ENCODE measurements at regions not wholly inside any gene's neighbourhood (a gene's known extent, or its start where the extent isn't known, plus 50 kb on each side); places are given as distances from the start of the nearest gene placed in this dataset.

GRCh38 chr2:7467782-7468447, 550.7 kb downstream of the RNF144A start:
- no peak for DNase-seq (ENCODE audit: extremely low read depth, insufficient read length)
- Histone ChIP-seq H3K36me3 (ENCODE audit: control insufficient read depth, insufficient read depth, low read length) (no peaks in the 10 kb centered on the region), H3K27me3 (replicated peaks; ENCODE audit: control insufficient read depth, insufficient read depth, low read length) (no peaks in the 10 kb centered on the region), H3K4me3 (replicated peaks; ENCODE audit: low read depth, low read length) (no peak overlapping the region)
- TF ChIP-seq, protein P1, sequence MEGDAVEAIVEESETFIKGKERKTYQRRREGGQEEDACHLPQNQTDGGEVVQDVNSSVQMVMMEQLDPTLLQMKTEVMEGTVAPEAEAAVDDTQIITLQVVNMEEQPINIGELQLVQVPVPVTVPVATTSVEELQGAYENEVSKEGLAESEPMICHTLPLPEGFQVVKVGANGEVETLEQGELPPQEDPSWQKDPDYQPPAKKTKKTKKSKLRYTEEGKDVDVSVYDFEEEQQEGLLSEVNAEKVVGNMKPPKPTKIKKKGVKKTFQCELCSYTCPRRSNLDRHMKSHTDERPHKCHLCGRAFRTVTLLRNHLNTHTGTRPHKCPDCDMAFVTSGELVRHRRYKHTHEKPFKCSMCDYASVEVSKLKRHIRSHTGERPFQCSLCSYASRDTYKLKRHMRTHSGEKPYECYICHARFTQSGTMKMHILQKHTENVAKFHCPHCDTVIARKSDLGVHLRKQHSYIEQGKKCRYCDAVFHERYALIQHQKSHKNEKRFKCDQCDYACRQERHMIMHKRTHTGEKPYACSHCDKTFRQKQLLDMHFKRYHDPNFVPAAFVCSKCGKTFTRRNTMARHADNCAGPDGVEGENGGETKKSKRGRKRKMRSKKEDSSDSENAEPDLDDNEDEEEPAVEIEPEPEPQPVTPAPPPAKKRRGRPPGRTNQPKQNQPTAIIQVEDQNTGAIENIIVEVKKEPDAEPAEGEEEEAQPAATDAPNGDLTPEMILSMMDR (IDR thresholded peaks at IDR 0.05; ENCODE audit: insufficient read depth, low read length, poor library complexity, severe bottlenecking): no peak

DNA sequence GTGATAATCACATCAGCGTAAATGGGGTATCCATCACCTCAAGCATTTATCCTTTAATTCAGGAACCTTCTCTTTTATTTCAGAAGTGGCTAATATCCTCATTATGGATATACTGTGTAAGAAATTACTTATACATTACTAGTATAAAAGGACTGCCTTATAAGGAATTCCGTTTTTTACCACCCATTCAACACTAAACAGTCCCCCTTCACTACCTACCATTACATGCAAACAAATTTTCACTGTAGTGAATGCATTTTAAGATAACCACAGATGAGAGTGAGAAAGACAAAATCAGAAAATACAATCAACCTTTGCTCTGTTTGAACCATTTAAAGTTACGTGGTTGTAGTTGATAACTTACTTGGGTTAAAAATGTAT, 551.2 kb downstream of the RNF144A start:
- TF ChIP-seq, protein P1 (IDR thresholded peaks at IDR 0.05; ENCODE audit: insufficient read depth, low read length, poor library complexity, severe bottlenecking): no peak
- no peaks in the 10 kb centered on the region for H3K27me3 ChIP-seq (replicated peaks; ENCODE audit: control insufficient read depth, insufficient read depth, low read length)
- H3K36me3 ChIP-seq (ENCODE audit: control insufficient read depth, insufficient read depth, low read length): no peaks in the 10 kb centered on the region
- no peak overlapping the region for H3K4me3 ChIP-seq (replicated peaks; ENCODE audit: low read depth, low read length)
- DNase-seq (ENCODE audit: extremely low read depth, insufficient read length): no peak

DNA sequence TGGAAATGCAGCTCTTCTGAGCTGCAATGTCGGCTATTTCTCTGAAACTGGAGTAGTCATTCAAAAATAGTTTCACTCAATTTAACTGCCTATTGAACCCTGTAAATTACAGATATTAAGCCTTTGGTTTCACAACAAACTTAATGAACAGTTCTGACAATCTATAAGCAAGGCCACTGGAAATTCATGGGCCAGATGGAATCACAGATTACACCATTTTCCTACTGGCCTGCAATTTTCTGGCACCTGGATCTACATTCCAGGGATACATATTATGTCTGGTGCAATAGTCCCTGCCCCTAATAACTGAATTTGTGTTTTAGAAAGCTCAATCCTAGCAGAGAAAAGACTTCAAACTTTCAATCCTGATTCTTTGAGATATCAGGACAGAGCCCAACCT, 551.7 kb downstream of the RNF144A start:
- no peaks in the 10 kb centered on the region for H3K27me3 ChIP-seq (replicated peaks; ENCODE audit: control insufficient read depth, insufficient read depth, low read length)
- H3K36me3 ChIP-seq (ENCODE audit: control insufficient read depth, insufficient read depth, low read length): no peaks in the 10 kb centered on the region
- no peak overlapping the region for H3K4me3 ChIP-seq (replicated peaks; ENCODE audit: low read depth, low read length)
- DNase-seq (ENCODE audit: extremely low read depth, insufficient read length): no peak
- TF ChIP-seq, protein P1 (IDR thresholded peaks at IDR 0.05; ENCODE audit: insufficient read depth, low read length, poor library complexity, severe bottlenecking): no peak

DNA sequence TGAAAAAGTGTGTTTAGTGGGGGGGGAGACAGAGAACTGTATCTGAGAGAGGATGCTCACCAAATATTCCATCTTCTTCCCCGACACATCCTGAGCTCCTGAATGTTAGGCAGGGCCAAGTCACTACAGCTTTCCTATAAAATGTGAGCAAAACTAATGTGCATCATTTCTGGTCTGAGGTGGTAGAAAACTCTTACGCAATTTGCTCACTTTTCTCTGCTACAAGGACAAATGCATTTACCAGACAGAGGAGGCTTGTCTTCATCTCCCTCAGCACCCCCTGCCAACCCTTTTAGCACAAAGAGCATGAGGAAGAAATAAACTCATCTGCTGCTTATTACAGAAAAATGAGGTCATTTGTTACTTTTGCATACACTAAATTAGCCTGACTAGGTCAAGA, 554.0 kb downstream of the RNF144A start:
- no peak overlapping the region for H3K4me3 ChIP-seq (replicated peaks; ENCODE audit: low read depth, low read length)
- no peaks in the 10 kb centered on the region for H3K36me3 ChIP-seq (ENCODE audit: control insufficient read depth, insufficient read depth, low read length)
- DNase-seq (ENCODE audit: extremely low read depth, insufficient read length): no peak
- no peaks in the 10 kb centered on the region for H3K27me3 ChIP-seq (replicated peaks; ENCODE audit: control insufficient read depth, insufficient read depth, low read length)
- TF ChIP-seq, protein P1 (IDR thresholded peaks at IDR 0.05; ENCODE audit: insufficient read depth, low read length, poor library complexity, severe bottlenecking): no peak

DNA sequence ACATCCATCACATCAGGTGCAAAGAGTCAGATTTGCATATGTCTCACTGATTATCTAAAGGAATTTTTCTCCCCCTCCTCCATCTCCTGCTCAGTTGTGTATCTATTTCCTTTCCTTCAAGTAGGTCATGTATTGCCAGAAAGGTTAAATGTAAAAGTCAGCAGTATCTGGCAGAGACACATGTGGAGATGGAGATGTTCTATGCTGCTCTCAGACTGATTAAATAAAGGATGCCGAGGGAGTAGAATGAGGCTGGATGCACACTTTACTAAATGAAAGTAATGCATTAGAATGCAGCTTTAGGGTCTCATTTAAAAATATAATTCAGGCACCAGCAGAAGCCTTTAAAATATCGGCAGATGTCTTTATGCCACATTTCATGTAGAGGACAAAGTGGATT, 555.3 kb downstream of the RNF144A start:
- H3K36me3 ChIP-seq (ENCODE audit: control insufficient read depth, insufficient read depth, low read length): no peaks in the 10 kb centered on the region
- TF ChIP-seq, protein P1 (IDR thresholded peaks at IDR 0.05; ENCODE audit: insufficient read depth, low read length, poor library complexity, severe bottlenecking): no peak
- H3K27me3 ChIP-seq (replicated peaks; ENCODE audit: control insufficient read depth, insufficient read depth, low read length): no peaks in the 10 kb centered on the region
- H3K4me3 ChIP-seq (replicated peaks; ENCODE audit: low read depth, low read length): no peak overlapping the region
- no peak for DNase-seq (ENCODE audit: extremely low read depth, insufficient read length)
